Cardiac muscle cell (in vitro differentiated cells and primary cell): ENCODE measurements at regions not wholly inside any gene's neighbourhood (a gene's known extent, or its start where the extent isn't known, plus 50 kb on each side); places are given as distances from the start of the nearest gene placed in this dataset.
"Not testable (repeated sequence)": the region's sequence is repeated elsewhere in the genome, so short reads cannot be mapped to it uniquely, and the experiment has no call there.

Source experiments
- DNase-seq, 2 donors: peaks; one replicate each; pipeline versions ENCODE4 v3.0.0 to v3.0.0-alpha.2; 2010 to 2017; ENCODE audit warnings: low read depth in 1 of 2, low spot score in 1 of 2
- H3K27ac ChIP-seq: fragments of 200-600 bp; sonication (generic); 2 replicates; pipeline ENCODE4 v1.5.1; 2016
- H3K27me3 ChIP-seq: fragments of 200-600 bp; sonication (generic); 2 replicates; pipeline ENCODE4 v1.6.0; 2016; ENCODE audit warnings: control low read depth
- H3K36me3 ChIP-seq: fragments of 200-600 bp; sonication (generic); 2 replicates; pipeline ENCODE4 v1.5.1; 2016; ENCODE audit warnings: control low read depth
- H3K4me1 ChIP-seq: fragments of 200-600 bp; sonication (generic); 2 replicates; pipeline ENCODE4 v1.8.1; 2017; ENCODE audit warnings: low read depth, mild to moderate bottlenecking, mixed run types
- H3K4me3 ChIP-seq: fragments of 200-600 bp; sonication (generic); 2 replicates; pipeline ENCODE4 v1.5.1; 2016; ENCODE audit warnings: mild to moderate bottlenecking
- H3K9me3 ChIP-seq: fragments of 200-600 bp; sonication (generic); 2 replicates; pipeline ENCODE4 v1.5.1; 2017; ENCODE audit warnings: low read depth, mild to moderate bottlenecking, control low read depth
- TF ChIP-seq, protein P1 (sequence below): IDR thresholded peaks from 2 replicates; pipeline ENCODE4 v1.5.1; 2012; ENCODE audit warnings: low read depth, mild to moderate bottlenecking, low read length

DNA sequence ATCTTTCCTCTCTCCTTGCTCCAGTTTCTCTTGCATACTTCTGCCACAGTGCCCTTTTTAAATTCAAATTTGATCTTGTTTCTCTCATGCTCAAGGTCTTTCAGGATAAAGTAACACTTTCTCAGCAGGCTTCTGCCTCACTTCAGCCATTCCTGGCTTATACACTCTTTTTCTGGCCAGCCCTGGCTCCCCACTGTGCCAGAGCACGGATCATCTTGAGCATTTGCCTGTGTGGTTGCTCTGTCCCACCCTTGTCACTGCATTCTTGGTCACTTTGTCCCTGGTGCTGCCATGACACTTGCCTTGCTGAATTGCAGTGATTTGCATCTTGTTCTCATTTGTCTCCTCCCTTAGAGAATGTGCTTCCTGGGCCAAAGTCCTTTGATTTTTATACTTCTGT lies 634.3 kb downstream of the TMEM182 start:
- DNase-seq, result no peak
- no peaks in the 10 kb centered on the region for H3K36me3 ChIP-seq
- TF ChIP-seq, protein P1, sequence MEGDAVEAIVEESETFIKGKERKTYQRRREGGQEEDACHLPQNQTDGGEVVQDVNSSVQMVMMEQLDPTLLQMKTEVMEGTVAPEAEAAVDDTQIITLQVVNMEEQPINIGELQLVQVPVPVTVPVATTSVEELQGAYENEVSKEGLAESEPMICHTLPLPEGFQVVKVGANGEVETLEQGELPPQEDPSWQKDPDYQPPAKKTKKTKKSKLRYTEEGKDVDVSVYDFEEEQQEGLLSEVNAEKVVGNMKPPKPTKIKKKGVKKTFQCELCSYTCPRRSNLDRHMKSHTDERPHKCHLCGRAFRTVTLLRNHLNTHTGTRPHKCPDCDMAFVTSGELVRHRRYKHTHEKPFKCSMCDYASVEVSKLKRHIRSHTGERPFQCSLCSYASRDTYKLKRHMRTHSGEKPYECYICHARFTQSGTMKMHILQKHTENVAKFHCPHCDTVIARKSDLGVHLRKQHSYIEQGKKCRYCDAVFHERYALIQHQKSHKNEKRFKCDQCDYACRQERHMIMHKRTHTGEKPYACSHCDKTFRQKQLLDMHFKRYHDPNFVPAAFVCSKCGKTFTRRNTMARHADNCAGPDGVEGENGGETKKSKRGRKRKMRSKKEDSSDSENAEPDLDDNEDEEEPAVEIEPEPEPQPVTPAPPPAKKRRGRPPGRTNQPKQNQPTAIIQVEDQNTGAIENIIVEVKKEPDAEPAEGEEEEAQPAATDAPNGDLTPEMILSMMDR, result no peak
- H3K27me3 ChIP-seq, result no peaks in the 10 kb centered on the region
- no peak overlapping the region for H3K27ac ChIP-seq
- H3K9me3 ChIP-seq, result no peaks in the 10 kb centered on the region
- H3K4me3 ChIP-seq, result no peak overlapping the region
- no peaks in the 10 kb centered on the region for H3K4me1 ChIP-seq

DNA sequence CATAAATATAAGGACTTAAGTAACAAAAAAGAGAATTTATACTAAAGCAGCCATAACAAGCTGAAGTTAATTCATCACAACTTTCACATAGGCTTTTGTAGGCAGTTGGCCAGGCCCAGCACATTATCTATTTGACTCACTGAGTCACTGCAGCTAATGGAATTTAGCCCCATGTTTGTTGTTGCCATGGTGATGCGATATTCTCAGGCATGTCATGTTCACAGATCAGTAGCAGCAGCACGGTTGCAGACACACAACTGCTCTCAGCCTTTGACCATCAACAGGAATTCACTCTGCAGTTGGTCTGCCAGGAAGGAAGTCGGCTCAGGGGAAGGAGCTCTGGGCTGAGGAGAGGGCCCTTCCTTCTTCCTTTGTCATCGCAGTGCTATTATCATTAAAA lies 639.8 kb downstream of the TMEM182 start:
- Histone ChIP-seq H3K27ac (no peak overlapping the region), H3K36me3 (no peaks in the 10 kb centered on the region), H3K4me1 (peaks cover 4% of the 10 kb centered on the region), H3K9me3 (no peaks in the 10 kb centered on the region), H3K27me3 (no peaks in the 10 kb centered on the region), H3K4me3 (no peak overlapping the region)
- TF ChIP-seq, protein P1, result no peak
- peak; percentile 59 to 96 for DNase-seq

DNA sequence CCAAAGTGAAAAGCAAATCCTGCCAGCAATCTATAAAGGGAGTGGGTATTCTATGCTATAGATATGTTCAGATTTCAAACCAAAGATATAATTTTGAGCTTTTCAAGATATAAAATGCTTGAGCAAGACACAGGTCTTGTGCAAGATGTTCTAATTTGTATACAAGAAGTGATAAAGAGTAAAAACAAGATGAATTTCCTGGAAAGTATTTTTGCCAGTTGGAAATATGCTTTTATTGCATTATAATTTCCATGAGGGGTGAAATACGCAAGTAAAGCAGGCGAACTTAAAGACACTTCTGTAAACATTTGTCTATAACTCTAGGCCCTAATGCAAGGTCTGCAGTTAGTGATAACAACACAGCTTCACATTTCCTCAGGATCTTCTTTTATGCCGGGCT lies 640.5 kb downstream of the TMEM182 start:
- DNase-seq, result peak in 1 of 2 donors; percentile 33
- Histone ChIP-seq H3K9me3 (no peaks in the 10 kb centered on the region), H3K4me3 (no peak overlapping the region), H3K27me3 (no peaks in the 10 kb centered on the region), H3K27ac (no peak overlapping the region), H3K4me1 (peaks cover 4% of the 10 kb centered on the region), H3K36me3 (no peaks in the 10 kb centered on the region)
- TF ChIP-seq, protein P1, result no peak

DNA sequence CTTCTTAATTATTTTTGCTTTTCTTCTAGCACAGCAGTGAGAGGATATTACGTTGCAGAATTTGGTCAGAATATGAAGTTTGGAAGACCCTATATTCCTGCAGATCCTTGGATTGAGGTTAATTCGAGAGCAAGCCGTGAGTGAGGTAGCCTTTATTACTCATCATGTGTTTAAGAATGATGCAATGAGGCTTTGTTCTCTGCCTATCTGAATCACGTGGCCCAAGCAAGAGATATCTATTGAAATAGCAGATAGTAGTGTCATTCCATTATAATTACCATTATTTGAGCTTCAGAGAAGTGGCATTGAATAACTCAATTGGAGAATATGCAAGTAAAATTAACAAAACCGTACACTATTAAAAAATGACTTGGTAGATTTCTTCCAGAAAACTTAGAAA lies 641.1 kb downstream of the TMEM182 start:
- Histone ChIP-seq H3K27ac (no peak overlapping the region), H3K4me3 (no peak overlapping the region), H3K27me3 (no peaks in the 10 kb centered on the region), H3K9me3 (no peaks in the 10 kb centered on the region), H3K4me1 (peaks cover 4% of the 10 kb centered on the region), H3K36me3 (no peaks in the 10 kb centered on the region)
- peak in 1 of 2 donors; percentile 39 for DNase-seq
- TF ChIP-seq, protein P1, result no peak

DNA sequence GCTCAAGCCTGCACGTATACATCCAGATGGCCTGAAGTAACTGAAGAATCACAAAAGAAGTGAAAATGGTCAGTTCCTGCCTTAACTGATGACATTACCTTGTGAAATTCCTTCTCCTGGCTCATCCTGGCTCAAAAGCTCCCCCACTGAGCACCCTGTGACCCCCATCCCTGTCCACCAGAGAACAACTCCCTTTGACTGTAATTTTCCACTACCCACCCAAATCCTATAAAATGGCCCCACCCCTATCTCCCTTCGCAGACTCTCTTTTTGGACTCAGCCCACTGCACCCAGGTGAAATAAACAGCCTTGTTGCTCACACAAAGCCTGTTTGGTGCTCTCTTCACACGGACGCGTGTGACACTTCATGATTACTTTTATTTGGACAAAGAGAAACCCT lies 641.6 kb downstream of the TMEM182 start:
- not testable (repeated sequence) for H3K9me3 ChIP-seq, H3K36me3 ChIP-seq, H3K4me1 ChIP-seq, H3K27ac ChIP-seq, DNase-seq, H3K4me3 ChIP-seq, H3K27me3 ChIP-seq

DNA sequence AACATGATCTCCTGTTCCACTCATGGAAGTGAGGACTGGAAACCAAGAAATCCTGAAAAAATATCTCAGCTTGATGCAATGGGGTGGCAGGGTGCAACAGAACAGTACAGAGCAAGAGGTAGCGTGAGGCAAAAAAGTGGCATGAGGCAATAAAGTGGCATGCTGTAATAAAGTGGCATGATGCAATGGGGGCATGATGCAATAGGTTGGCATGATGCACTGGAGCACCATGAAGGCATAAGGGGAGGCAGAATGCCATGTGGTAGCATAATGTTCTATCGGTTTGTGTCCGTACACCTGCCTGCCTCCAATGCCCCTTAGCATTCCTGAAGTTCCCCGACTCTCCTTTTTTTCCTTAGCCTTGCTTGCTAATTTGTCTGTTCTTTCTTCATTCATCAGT lies 648.4 kb downstream of the TMEM182 start:
- H3K27ac ChIP-seq, result no peak overlapping the region
- H3K27me3 ChIP-seq, result no peaks in the 10 kb centered on the region
- H3K4me3 ChIP-seq, result no peak overlapping the region
- no peaks in the 10 kb centered on the region for H3K36me3 ChIP-seq
- no peaks in the 10 kb centered on the region for H3K4me1 ChIP-seq
- TF ChIP-seq, protein P1, result no peak
- peak in 1 of 2 donors; percentile 1 for DNase-seq
- H3K9me3 ChIP-seq, result no peaks in the 10 kb centered on the region
